ENCODE measurements at regions not wholly inside any gene's neighbourhood (a gene's known extent, or its start where the extent isn't known, plus 50 kb on each side); places are given as distances from the start of the nearest gene placed in this dataset.

DNA sequence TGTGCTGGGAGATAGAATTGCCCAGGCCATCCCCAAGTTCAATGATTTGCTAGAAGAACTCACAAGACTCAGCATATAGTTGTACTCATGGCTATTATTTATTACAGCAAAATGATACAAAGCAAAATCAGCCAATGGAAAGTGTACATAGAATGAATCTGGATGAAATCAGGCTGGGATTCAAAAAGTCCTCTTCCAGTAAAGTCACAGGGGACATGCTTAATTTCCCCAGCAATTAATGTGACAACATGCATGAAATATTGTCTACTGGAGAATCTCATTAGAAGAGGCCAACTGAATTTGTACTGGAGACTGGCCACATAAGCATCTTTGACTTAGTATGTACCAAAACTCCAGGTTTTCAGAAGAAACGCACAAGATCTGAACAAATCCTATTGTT lies 1043.1 kb downstream of the NAALADL2 start:
- peaks cover 5 to 7% of the 10 kb centered on the region in 2 donors for H3K9me3 ChIP-seq (replicated peaks in 1 of 2; ENCODE audit: control insufficient read depth in 1 of 2, insufficient read depth in 1 of 2, low read length in 2 of 2)
- no peak overlapping the region for H3K4me2 ChIP-seq (replicated peaks; ENCODE audit: extremely low read depth, low read length, poor library complexity, severe bottlenecking)
- no peak overlapping the region for H3K9ac ChIP-seq (ENCODE audit: insufficient read depth, low read length, poor library complexity, severe bottlenecking)
- H3K4me3 ChIP-seq (replicated peaks in 1 of 3; ENCODE audit: low read depth in 2 of 3, low read length in 3 of 3), result no peak overlapping the region
- Mint-ChIP-seq H3K9me3 (peaks cover 4 to 18% (median 13%) of the 10 kb centered on the region in 7 donors), H3K27ac (no peak overlapping the region), H3K36me3 (no peaks in the 10 kb centered on the region), H3K27me3 (ENCODE audit: low read depth in 3 of 3) (no peaks in the 10 kb centered on the region), H3K4me1 (no peaks in the 10 kb centered on the region), H3K4me3 (no peak overlapping the region)
- no peak overlapping the region for H2AFZ ChIP-seq (ENCODE audit: insufficient read depth, low read depth, low read length, poor library complexity, severe bottlenecking)
- H4K20me1 ChIP-seq (ENCODE audit: insufficient read depth, low read length), result no peaks in the 10 kb centered on the region
- no peak overlapping the region for H3K27ac ChIP-seq (ENCODE audit: low read depth in 1 of 2, low read length in 2 of 2)
- no peaks in the 10 kb centered on the region for H3K36me3 ChIP-seq (replicated peaks in 1 of 2; ENCODE audit: control insufficient read depth in 1 of 2, insufficient read depth in 2 of 2, low read length in 2 of 2)
- no peaks in the 10 kb centered on the region for H3K4me1 ChIP-seq (ENCODE audit: control insufficient read depth in 1 of 2, insufficient read depth in 2 of 2, low read length in 2 of 2)
- DNase-seq, result no peak
- H3K27me3 ChIP-seq (ENCODE audit: control insufficient read depth in 2 of 2, insufficient read depth in 2 of 2, low read length in 2 of 2), result no peaks in the 10 kb centered on the region
- WGBS (ENCODE audit: insufficient coverage), result no CpG with 5 or more reads among the region's 1 CpG
- intact Hi-C loops (cut with micrococcal nuclease), result no loop called here
- TF ChIP-seq, protein P1, sequence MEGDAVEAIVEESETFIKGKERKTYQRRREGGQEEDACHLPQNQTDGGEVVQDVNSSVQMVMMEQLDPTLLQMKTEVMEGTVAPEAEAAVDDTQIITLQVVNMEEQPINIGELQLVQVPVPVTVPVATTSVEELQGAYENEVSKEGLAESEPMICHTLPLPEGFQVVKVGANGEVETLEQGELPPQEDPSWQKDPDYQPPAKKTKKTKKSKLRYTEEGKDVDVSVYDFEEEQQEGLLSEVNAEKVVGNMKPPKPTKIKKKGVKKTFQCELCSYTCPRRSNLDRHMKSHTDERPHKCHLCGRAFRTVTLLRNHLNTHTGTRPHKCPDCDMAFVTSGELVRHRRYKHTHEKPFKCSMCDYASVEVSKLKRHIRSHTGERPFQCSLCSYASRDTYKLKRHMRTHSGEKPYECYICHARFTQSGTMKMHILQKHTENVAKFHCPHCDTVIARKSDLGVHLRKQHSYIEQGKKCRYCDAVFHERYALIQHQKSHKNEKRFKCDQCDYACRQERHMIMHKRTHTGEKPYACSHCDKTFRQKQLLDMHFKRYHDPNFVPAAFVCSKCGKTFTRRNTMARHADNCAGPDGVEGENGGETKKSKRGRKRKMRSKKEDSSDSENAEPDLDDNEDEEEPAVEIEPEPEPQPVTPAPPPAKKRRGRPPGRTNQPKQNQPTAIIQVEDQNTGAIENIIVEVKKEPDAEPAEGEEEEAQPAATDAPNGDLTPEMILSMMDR (IDR thresholded peaks at IDR 0.05), result no peak
- H3K79me2 ChIP-seq (ENCODE audit: insufficient read depth, low read length), result no peaks in the 10 kb centered on the region

DNA sequence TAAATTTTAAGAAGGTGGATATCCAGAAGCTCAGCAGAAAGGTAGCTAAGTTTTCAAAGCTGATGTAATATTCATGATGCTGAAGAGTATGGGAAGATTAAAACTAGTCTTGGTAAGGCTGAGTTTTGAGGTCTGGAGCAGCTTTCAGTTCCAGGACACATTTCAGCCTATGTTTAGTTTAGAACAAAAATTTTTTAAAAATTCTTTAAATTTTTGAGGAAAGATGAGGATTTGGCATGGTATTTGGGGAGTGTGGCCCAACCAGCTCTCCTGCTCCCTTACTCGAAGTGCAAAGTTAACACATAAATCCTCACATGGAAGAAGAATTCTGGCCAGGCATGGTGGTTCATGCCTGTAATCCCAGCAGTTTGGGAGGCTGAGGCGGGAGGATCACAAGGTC lies 1039.1 kb downstream of the NAALADL2 start:
- H3K27ac Mint-ChIP-seq, result no peak overlapping the region
- H3K4me3 Mint-ChIP-seq, result no peak overlapping the region
- no peaks in the 10 kb centered on the region for H3K36me3 Mint-ChIP-seq
- Histone ChIP-seq H3K9me3 (replicated peaks in 1 of 2; ENCODE audit: control insufficient read depth in 1 of 2, insufficient read depth in 1 of 2, low read length in 2 of 2) (peaks cover 16 to 30% of the 10 kb centered on the region in 2 donors), H3K27me3 (ENCODE audit: control insufficient read depth in 2 of 2, insufficient read depth in 2 of 2, low read length in 2 of 2) (no peaks in the 10 kb centered on the region), H2AFZ (ENCODE audit: insufficient read depth, low read depth, low read length, poor library complexity, severe bottlenecking) (no peak overlapping the region), H3K4me3 (replicated peaks in 1 of 3; ENCODE audit: low read depth in 2 of 3, low read length in 3 of 3) (no peak overlapping the region), H3K36me3 (replicated peaks in 1 of 2; ENCODE audit: control insufficient read depth in 1 of 2, insufficient read depth in 2 of 2, low read length in 2 of 2) (no peaks in the 10 kb centered on the region), H3K79me2 (ENCODE audit: insufficient read depth, low read length) (no peaks in the 10 kb centered on the region), H4K20me1 (ENCODE audit: insufficient read depth, low read length) (no peaks in the 10 kb centered on the region), H3K9ac (ENCODE audit: insufficient read depth, low read length, poor library complexity, severe bottlenecking) (no peak overlapping the region), H3K4me1 (ENCODE audit: control insufficient read depth in 1 of 2, insufficient read depth in 2 of 2, low read length in 2 of 2) (no peaks in the 10 kb centered on the region), H3K27ac (ENCODE audit: low read depth in 1 of 2, low read length in 2 of 2) (no peak overlapping the region), H3K4me2 (replicated peaks; ENCODE audit: extremely low read depth, low read length, poor library complexity, severe bottlenecking) (no peak overlapping the region)
- H3K4me1 Mint-ChIP-seq, result no peaks in the 10 kb centered on the region
- no peaks in the 10 kb centered on the region for H3K27me3 Mint-ChIP-seq (ENCODE audit: low read depth in 3 of 3)
- intact Hi-C loops (cut with micrococcal nuclease), result no loop called here
- H3K9me3 Mint-ChIP-seq, result peaks cover 4 to 19% (median 13%) of the 10 kb centered on the region in 7 donors
- TF ChIP-seq, protein P1 (IDR thresholded peaks at IDR 0.05), result no peak
- DNase-seq, result no peak
- WGBS (ENCODE audit: insufficient coverage), result no CpG with 5 or more reads among the region's 2 CpGs
